ENCODE measurements at regions not wholly inside any gene's neighbourhood (a gene's known extent, or its start where the extent isn't known, plus 50 kb on each side); places are given as distances from the start of the nearest gene placed in this dataset.
A peak's percentile ranks its signal among the peaks of the same experiment; 100 is the strongest.

DNA sequence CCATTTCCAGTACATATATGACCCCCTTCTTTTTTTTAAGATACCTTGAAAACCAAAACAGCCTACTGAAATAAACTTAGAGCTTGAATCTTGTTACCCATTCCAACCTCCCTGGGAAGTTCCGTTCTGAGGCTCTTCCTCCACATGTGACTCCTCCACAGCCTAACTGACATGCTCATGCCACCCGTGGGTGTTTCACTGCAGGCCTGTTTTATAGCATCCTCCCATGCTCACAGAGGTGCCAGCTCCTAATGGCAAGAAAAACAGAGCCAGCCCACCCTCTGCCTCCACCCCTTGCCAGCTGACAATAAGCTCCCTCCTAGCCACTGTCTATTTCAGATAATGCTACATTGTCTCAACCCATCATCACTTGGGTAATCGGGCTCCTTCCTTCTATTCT is 97.6 kb upstream of the E2F8 start:
- no peak for DNase-seq (ENCODE audit: low read depth, low spot score)

DNA sequence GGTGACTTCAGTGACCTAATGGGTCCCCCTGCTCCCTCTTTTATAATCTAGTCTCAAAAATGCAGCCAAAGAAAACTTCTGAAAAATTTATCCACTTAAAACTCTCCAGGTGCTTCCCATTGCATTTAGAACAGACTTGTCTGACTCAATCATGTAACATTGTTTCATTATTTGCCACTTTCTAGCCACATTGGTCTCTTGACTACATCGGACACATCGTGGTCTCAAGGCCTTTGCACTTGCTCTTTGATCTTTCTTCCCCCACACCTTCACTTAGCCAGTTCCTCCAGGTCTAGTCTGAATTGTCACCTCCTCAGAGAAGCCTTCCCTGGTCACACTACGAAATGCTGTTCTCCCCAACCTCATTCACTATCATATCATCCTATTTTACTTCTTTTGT is 97.0 kb upstream of the E2F8 start:
- no peak for DNase-seq (ENCODE audit: low read depth, low spot score)

DNA sequence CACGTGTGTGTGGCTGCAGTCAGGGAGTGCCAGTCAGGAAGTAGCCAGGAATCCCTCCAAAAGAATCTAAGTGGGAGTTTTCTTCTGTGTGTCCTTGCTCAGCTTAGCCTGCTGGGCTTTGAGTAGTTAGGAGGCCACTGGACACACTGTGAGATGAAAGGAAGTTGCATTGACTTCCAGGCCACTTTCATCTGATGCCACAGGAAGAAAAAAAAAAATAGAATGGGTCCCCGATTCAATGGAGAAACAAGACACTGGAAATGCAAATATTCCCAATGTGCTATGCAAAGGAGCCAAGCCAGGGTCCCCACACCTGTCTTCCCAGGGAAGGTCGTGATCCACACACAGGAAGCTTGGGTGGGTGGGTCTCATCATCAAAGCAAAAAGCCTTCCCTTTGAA is 95.6 kb upstream of the E2F8 start:
- no peak for DNase-seq (ENCODE audit: low read depth, low spot score)

DNA sequence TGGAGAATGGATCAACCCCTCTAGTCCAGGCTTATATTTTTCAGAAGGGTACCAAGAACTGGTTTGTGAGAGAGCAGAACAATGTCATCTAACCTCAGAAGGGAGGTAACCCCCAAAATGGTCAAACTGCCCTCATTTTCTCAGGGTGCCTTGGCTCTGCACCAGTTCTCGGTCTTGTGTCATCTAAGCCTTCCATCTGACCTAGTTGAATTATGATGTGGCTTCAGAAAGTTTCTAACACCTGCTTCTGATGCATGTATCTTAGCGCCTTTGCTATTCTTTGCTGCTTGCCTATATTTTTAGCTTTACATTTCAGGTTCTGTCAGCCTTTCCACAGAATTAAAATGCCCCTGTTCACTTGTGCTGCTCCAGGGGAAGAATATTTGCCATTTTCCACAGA is 91.7 kb upstream of the E2F8 start:
- no peak for DNase-seq (ENCODE audit: low read depth, low spot score)

DNA sequence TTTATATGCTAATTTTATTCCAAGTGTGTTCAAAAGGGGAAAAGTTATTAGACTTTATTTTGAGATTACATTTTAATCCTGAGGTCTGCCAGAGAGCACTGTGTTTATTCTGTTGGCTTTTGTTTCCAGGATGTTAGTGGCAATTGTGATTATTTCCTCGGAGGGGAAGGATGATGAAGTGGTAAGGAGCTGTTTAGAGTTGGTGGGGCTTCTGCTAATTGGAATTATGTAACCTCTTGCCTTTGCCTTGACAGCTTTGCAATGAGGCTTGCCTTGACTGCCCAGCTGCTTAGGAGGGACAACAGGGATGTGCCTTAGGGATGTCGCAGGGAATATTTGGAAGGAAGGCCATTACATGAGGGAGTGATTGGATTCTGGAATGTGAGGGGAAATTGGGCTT is 89.7 kb upstream of the E2F8 start:
- no peak for DNase-seq (ENCODE audit: low read depth, low spot score)

DNA sequence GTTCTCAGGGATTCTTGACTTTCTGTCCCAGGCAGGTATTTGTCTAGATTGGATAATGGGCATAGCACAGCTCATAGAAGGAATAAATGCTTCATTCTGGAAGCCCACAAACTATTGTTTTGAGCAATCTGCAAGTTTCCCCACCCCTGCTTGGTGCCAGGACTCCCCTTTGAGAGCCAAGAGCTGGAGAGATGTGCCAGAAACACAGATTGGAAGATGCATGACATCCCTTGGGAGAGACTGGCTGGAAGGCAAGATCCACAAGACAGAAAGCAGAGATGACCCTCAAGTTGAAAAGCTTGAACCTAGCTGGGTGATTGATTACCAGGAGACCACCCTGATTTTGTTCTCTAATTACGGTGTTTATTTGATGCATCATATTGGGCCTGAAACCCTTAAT is 89.2 kb upstream of the E2F8 start:
- no peak for DNase-seq (ENCODE audit: low read depth, low spot score)

DNA sequence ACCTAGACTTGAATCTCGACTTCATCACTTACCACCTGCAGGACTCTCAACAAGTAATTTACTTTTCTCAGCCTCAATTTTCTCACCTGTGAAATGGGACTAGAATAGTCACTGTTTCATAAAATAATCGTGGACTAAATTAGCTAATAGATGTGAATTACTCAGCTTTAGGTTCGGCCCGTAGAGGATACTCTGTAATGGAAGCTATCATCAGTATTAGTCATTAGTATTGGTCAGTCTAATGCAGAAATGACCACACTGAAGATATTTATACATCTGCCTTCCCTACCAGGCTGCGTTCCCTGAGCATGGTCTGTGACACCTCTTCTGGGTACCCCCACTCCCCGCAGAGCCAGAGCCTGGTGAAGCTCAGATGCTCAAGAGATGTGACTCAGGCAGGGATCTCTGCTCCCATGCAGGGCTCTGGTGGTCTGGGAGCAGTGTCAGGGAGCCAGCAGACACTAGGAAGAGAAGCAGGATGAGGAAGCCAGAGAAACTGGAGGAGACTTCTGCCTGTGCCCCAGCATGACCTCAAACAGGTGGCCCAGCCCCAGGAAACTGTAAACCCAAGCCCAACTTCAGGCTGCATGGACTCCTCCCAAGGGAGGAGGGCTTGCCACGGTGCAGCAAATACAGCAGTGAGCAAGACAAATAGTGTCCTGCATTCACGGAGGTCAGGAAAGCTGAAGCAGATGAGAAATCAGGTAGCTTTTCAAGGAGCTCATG is 88.0 kb upstream of the E2F8 start:
- DNase-seq (ENCODE audit: low read depth, low spot score), result no peak

DNA sequence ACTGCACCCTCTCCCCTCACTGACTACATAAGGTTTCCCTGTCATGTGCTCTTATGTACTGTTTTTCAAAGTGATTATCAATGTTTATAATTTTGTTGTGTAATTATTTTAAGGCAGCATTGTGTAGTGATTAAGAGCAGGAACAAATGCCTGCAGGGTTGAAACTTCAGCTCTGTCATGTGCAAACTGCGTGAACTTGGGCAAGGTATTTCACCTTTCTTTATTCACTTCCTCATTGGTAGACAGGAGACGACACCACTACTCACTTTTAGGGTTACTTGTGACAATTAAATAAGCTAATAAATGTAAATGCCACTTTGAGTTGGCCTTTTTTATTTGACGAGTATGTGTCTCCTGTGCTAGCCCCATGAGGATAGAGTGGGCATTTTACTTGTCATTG is 86.5 kb upstream of the E2F8 start:
- DNase-seq (ENCODE audit: low read depth, low spot score), result no peak

DNA sequence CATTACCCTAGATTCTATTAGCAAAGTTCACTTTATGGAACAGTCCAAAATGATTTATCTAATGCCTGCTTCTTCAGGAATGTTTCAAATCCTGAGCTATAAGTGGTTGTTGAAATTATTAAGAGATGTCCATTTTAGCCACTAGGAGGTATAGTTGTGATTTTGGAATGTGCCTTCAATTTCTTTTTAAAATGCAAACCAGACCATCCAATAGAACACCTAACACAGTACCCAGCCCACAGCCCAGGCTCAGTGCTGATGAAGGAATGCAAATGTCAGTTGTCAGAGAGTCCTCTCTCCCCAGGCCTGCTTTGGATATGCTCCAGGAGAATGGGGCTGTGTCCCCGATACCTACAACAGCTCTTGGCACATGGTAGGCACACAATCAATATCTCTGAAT is 85.8 kb upstream of the E2F8 start:
- no peak for DNase-seq (ENCODE audit: low read depth, low spot score)

DNA sequence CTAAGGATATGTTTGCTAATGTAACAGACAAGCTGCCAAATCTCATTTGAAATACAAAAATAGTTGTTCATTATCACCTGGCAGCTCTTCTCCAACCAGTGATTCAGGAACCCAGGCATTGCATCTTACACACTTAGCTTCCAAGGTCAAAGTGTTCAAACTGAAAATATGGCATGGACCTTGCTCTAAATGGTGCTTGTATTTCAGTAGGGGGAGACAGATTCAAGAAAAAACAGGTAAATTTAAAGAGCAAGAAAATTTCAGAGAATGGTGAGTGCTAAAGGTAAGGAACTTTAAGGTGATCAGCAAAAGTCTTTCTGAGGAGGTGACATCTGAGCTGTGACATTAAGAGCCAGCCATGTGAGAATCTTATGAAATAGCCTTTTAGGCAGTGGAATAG is 82.8 kb upstream of the E2F8 start:
- DNase-seq (ENCODE audit: low read depth, low spot score), result no peak

DNA sequence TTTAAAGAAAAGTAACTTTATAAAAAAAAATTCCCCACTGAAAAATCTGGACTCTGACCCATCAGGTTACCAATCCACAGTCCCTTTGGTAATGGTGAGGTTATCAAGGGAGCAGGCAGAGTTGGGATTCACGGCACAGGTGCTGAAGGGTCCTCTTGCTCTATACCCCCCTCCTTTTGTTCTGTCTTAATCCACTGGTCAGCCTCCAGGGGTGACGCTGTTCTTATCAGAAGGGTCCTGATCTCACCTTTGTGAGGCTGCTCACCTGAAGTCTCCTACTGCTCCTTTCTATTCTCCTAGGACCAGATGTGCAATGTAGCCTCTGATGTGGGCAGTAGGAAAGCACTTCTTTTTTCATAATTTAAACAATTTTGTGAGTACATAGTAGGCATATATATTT is 80.6 kb upstream of the E2F8 start:
- no peak for DNase-seq (ENCODE audit: low read depth, low spot score)

DNA sequence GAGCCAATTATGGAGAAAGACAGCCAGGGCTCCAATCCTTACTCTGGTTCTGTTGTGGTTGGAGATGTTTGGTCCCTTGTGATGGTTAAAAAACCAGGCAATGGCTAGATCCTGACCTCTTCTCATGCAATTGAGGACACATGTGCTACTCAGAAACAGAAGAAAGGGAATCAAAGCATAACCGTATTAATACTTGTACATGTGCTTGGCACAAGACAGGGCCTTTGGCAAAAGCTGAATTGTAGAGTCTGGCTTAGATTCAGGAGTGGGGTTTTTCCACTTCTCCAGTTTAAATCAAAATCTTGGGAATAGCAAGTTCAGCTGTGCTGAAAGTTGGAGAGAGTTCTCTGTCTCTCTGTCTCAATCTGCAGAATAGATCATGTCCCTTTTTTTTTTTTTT is 80.1 kb upstream of the E2F8 start:
- DNase-seq (ENCODE audit: low read depth, low spot score), result no peak

DNA sequence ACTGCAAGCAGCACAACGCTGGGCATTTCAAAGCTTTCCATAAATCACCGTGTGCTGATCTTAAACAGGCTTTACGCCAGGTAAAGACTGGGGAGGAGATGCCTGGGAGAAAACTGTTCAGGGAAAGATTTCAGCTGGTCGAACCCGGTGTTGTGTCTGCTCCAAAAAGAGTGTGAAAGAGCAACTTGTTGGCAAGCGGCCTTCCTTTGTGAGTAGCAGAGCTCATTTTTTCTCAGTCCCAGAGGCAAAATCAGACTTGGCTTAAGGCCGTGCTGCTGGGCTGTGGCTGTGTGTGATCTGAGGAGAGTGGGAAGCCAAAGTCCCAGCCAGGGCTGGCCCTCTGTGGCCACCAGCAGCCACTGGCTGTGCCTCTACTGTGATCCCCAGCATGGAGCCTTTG is 75.7 kb upstream of the E2F8 start:
- DNase-seq (ENCODE audit: low read depth, low spot score), result no peak

DNA sequence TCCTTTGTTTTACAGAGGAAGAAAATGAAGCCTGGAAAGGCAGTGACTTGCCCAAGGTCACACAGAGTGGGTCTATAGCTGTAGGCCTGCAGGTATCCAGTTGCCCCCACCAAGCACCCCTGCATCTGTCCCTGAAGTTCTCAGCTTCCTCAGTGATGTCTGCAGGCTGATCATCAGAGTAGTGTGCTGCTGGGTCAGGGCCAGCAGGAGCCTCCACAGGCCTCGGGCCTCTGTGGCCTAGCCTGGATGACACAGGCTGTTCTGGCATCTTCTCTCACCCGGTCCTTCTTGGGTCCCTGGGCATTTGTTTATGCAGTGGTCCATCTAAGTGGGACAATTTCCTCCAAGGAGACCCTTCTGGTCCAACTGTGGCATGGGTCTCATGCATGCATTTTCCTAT is 74.8 kb upstream of the E2F8 start:
- DNase-seq (ENCODE audit: low read depth, low spot score), result no peak

DNA sequence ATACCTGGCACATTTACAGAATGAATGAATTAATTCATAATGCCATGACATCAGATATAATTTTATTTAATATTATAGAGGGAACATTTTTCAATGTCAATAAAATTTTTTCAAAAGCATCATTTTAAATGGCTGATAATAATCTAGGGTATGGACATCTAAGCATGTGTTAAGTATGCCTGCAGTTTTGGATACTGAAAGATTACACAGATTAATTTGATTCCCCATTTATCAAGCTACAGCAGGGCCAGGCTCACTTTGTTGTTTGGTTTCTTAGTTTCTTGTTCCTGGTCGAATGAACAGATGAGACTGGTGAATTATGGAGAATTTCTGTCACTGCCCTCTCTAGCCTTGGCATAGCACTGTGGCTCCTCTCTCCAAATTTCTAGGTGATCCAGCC is 72.4 kb upstream of the E2F8 start:
- DNase-seq (ENCODE audit: low read depth, low spot score), result no peak

DNA sequence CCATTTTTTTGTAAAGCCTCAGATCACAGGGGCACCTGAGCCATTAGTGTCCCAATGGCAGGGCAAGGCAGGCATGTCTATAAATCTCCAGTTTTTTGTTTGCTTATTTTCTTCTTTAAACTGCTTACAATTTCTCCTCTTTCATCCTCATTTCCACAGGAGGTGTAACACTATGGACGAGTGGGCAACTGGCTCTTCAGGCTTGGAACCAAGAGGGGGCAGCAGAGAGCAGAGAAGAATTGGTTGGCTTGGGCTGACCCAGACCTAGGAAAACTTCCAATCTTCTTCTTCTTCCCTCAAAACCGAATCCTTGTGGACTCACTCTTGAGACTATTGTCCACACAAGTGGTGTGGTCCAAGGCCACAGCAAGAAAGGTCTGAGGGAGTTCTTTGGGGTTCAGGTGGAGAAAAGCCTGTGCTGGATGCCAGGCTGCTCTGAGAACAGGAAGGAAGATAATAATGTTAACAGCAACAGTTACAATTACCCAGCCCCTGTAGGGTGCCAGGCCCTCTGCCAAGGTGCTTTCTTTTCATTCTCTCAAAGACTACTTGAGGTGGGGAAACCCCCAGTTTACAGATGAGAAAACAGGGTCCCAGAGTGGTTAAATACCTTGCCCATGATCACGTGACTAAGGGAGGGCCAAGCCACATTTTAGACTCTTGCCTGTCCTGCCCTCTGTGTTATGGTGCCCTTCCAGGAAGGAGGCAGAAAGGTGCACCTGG is 70.7 kb upstream of the E2F8 start:
- peak; percentile 13 for DNase-seq (ENCODE audit: low read depth, low spot score)

DNA sequence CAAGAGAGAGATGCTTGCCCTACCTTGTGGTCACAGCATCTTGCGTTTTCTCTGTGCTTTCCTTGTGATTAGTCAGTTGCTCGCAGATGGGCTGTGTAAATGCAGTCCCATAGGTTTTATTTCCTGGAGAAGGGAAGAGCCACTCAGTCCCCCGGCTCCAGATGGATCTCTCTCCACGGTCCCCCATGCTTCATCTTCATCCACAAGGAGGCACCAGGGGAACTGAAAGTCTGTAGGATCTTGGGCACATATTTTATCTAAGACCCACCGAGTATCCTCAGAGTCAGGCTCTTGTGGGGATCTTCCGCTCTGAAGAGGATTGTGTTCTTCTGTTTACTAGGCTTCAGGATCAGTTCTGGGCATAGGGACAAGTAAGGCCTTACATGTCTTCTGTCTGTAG is 66.8 kb upstream of the E2F8 start:
- no peak for DNase-seq (ENCODE audit: low read depth, low spot score)

DNA sequence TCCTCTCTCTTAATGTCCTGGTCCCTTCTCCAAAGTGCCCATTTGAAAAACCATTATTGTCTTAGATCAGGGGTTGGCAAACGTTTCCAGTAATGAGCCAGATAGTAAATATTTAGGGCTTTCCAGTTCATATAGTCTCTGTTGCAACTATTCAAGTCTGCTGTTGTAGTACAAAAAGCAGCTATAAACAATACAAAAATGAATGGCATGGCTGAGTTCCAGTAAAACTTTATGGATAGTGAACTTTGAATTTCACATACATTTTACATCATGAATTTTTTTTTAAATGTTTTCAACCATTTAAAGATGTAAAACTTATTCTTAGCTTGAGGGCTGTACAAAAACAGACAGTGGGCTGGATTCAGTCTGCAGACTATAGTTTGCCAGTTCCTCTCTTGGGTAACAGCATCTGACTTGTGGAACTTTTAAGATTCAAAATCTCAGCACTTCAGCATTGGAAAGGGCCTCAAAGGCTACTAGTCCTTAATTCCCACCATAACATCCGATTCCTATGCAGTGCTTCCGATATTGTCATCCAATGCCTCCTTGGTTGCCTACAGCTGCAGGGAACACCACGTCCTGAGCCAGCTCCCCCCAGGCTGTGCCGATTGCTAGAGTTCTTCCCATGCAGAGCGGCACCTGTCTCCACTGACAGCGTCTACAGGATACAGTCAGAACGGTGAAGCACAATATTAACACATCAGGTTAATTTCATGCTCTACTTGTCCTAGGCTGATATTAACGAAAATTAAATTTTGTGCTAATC is 65.6 kb upstream of the E2F8 start:
- DNase-seq (ENCODE audit: low read depth, low spot score), result no peak

DNA sequence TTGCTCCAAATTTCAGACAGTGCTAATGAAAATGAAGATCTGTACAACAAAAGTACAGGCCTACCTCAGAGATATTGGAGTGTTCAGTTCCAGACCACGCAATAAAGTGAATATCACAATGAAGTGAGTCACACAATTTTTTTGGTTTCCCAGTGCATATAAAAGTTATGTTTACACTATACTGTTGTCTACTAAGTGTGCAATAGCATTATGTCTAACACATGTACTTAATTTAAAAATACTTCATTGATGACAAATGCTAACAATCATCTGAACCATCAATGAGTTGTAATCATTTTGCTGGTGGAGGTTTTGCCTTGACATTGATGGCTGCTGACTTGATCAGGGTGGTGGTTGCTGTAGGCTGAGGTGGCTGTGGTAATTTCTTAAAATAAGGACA is 60.6 kb upstream of the E2F8 start:
- no peak for DNase-seq (ENCODE audit: low read depth, low spot score)

DNA sequence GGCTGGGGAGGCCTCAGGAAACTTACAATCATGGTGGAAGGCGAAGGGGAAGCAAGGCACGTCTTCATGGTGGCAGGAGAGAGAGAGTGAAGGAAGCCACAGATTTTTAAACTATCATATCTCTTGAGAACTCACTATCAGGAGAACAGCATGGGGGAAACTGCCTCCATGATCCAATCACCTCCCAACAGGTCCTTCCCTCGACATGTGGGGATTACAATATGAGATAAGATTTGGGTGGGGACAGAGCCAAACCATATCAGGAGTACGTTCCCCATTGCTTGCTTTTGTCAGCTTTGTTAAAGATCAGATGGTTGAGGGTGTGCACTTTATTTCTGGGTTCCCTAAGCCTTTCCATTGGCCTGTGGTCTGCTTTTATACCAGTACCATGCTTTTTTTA is 53.7 kb upstream of the E2F8 start:
- DNase-seq (ENCODE audit: low read depth, low spot score), result no peak

DNA sequence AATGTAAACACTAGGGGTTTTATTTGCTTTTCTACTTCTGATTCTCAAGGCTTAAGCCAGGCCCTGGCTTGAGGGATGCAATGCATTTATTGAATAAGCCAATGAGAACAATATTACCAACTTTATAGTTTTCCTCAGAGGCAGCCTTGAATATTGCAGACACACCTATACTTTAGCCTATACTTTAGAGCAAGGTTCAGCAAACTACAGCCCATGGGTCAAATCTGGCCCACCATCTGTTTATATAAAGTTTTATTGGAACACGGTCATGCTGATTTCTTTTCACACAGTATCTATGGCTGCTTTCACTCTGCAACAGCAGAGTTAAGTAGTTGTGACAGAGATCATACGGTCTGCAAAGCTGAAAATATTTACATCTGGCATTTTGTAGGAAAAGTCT is 50.3 kb upstream of the E2F8 start:
- no peak for DNase-seq (ENCODE audit: low read depth, low spot score)

Measured in smooth muscle cell of the brain vasculature (primary cell).